Skeletal muscle satellite cell (primary cell): ENCODE measurements at regions not wholly inside any gene's neighbourhood (a gene's known extent, or its start where the extent isn't known, plus 50 kb on each side); places are given as distances from the start of the nearest gene placed in this dataset.

Experiments
- H3K27me3 ChIP-seq: 2 replicates; pipeline ENCODE4 v1.7.0; 2013; ENCODE audit warnings: low read length; ENCODE audit not compliant: control insufficient read depth, insufficient read depth
- H3K36me3 ChIP-seq: 2 replicates; pipeline ENCODE4 v1.7.0; 2013; ENCODE audit warnings: mild to moderate bottlenecking, control low read depth, low read length; ENCODE audit not compliant: insufficient read depth
- H3K4me1 ChIP-seq: 2 replicates; pipeline ENCODE4 v1.7.0; 2013; ENCODE audit warnings: low read length; ENCODE audit not compliant: control insufficient read depth, insufficient read depth
- H3K4me2 ChIP-seq: 2 replicates; pipeline ENCODE4 v1.7.0; 2013; ENCODE audit warnings: mild to moderate bottlenecking, low read length
- H3K4me3 ChIP-seq: 2 replicates; pipeline ENCODE4 v1.7.0; 2013; ENCODE audit warnings: low read length
- H3K9ac ChIP-seq: 2 replicates; pipeline ENCODE4 v1.7.0; 2013; ENCODE audit warnings: mild to moderate bottlenecking, low read depth, low read length, moderate library complexity
- H3K9me3 ChIP-seq: replicated peaks from 2 replicates; pipeline ENCODE4 v1.7.0; 2013; ENCODE audit warnings: mild to moderate bottlenecking, control low read depth, low read length

DNA sequence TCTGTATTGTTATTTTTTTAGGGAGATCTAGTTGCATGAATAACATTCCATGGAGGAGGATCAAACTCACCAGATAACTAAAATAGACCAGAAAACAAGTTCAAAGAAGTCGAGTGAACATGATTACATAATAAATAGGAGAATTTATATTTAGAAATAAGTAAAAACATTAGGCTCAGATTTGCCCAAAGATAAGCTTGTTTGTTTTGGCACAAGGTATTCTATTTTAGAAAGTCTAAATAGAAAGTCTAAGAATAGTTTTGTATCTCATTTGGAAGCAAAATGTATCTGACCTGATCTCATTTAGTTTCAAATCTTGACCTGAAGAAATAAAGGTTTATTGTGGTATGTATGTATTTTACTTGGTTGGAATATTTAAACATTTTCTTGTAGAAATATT is 670.6 kb upstream of the GALNTL6 start:
- H3K4me3 ChIP-seq = no peak overlapping the region
- H3K27me3 ChIP-seq = no peaks in the 10 kb centered on the region
- no peaks in the 10 kb centered on the region for H3K4me1 ChIP-seq
- no peak overlapping the region for H3K4me2 ChIP-seq
- H3K9ac ChIP-seq = no peak overlapping the region
- H3K9me3 ChIP-seq = peaks cover 3% of the 10 kb centered on the region
- no peaks in the 10 kb centered on the region for H3K36me3 ChIP-seq

DNA sequence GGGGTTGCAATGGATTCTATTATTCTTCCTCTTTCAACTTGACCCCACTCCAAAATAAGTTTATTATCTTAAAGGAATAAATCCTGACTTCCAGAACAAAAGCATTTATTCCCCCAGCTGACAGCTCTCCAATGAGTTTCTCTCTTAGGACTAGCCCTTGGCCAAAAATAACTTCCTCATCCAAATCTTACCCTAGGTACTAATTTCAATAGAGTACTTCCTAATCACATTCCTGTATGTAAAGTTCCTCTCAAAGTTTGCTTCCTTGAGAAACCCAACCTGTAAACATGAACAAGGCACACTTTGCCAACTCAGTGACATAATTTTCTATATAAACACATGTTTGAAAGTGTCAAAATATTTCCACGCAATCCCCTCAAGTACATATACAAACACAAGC is 671.2 kb upstream of the GALNTL6 start:
- no peak overlapping the region for H3K9ac ChIP-seq
- H3K4me1 ChIP-seq = no peaks in the 10 kb centered on the region
- no peaks in the 10 kb centered on the region for H3K36me3 ChIP-seq
- no peaks in the 10 kb centered on the region for H3K27me3 ChIP-seq
- H3K4me2 ChIP-seq = no peak overlapping the region
- no peak overlapping the region for H3K4me3 ChIP-seq
- H3K9me3 ChIP-seq = peaks cover 3% of the 10 kb centered on the region

DNA sequence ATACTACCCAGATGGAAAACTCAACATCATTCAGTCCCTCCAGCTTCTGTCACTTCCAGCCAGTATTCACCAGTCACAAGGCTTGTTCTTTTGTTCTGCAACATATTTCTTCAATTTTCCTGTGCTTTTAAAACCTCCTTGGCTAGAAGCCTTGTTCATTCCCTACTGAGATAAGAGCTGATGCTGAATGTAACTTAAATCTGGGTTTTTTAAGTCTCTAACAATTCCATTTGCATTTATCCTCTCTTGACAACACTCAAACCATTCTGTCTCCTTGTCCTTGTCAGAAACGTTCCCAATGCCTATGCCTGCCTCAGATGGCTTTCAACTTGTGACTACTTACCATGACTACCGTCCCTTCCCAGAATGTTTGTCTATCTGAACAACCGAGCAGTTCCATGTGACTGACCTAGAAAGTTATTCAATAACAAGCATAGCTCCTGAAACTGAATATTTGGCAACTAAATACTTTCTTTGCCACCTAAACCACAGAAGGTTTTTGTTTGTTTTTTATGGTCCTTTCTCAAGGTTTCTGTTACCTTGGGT is 682.9 kb upstream of the GALNTL6 start:
- no peaks in the 10 kb centered on the region for H3K4me1 ChIP-seq
- no peaks in the 10 kb centered on the region for H3K27me3 ChIP-seq
- no peak overlapping the region for H3K9ac ChIP-seq
- H3K9me3 ChIP-seq = no peaks in the 10 kb centered on the region
- H3K4me2 ChIP-seq = no peak overlapping the region
- H3K36me3 ChIP-seq = no peaks in the 10 kb centered on the region
- H3K4me3 ChIP-seq = no peak overlapping the region

DNA sequence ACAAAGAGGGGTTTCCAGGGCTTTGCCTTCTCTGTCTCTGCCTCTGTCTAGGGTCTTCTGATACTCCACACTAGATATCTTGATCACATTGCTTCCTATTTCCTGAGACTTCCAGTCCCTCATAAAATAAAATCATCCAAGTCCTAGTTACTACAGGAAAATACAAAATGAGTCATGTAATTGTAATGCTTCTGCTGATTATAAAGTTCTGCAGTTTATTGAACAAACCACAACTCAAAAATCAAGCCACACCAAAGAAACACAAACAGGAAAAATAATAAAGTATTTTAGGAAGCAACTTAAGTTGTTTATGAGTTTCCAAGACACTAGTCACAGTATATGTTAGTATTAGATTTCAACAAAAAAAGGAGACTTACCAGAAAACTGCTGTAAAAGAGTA is 695.1 kb upstream of the GALNTL6 start:
- H3K4me1 ChIP-seq = no peaks in the 10 kb centered on the region
- H3K27me3 ChIP-seq = no peaks in the 10 kb centered on the region
- no peak overlapping the region for H3K4me3 ChIP-seq
- peaks cover 6% of the 10 kb centered on the region for H3K9me3 ChIP-seq
- H3K4me2 ChIP-seq = no peak overlapping the region
- H3K36me3 ChIP-seq = no peaks in the 10 kb centered on the region
- H3K9ac ChIP-seq = no peak overlapping the region

DNA sequence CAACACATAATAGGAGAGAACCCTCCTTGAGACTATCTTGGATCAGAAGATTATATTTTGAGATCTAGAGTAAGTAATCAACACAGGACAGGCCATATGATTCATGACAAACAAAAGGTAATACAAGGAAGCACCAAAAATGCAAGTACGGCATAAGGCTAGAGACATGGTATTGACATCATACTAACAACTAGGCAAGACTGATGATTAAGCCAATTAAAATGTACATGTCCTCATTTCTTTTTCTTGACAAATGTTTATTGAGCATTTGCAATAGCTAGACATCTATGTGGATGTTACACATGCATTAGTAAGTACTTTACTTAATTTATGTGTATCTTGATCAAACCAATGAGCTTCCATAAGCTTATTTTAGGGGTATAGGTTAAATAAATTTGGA is 695.7 kb upstream of the GALNTL6 start:
- no peak overlapping the region for H3K4me3 ChIP-seq
- peaks cover 6% of the 10 kb centered on the region for H3K9me3 ChIP-seq
- no peak overlapping the region for H3K4me2 ChIP-seq
- H3K36me3 ChIP-seq = no peaks in the 10 kb centered on the region
- no peaks in the 10 kb centered on the region for H3K27me3 ChIP-seq
- no peaks in the 10 kb centered on the region for H3K4me1 ChIP-seq
- H3K9ac ChIP-seq = no peak overlapping the region

DNA sequence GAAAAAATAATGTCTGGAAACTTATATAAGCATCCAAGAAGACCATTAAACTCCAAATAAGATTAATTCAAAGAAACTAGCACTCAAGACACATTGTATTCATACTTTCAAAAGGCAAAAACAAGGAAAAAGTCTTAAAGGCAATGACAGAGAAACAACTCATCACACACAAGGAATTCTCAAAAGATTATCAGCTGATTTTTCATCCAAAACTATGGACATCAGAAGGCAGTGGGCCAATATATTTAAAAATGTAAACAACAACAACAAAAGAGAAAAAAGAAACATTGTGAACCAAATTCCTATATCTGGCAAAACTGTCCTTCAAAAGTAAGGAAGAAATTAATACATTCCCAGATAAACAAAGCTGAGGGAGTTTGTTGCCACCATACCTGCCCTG is 711.4 kb upstream of the GALNTL6 start:
- Histone ChIP-seq H3K9ac (no peak overlapping the region), H3K9me3 (no peaks in the 10 kb centered on the region), H3K4me3 (no peak overlapping the region), H3K4me2 (no peak overlapping the region), H3K4me1 (no peaks in the 10 kb centered on the region), H3K36me3 (no peaks in the 10 kb centered on the region), H3K27me3 (no peaks in the 10 kb centered on the region)

DNA sequence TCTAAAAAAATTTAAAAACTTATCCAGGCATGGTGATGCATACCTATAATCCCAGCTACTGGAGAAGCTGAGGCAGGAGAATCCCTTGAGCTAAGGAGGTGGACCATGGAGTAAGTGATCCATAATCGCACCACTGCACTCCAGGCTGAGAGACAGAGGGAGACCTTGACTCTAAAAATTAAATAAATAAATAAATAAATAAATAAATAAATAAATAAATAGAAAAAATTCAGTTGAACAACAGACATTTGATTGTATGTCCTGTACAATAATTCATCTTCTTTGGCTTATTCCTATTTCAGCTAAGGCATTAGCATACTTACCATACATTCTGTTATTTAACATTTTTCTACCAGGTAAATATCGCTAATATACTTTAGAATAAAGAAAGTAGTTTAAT is 726.1 kb upstream of the GALNTL6 start:
- no peaks in the 10 kb centered on the region for H3K4me1 ChIP-seq
- no peaks in the 10 kb centered on the region for H3K36me3 ChIP-seq
- no peaks in the 10 kb centered on the region for H3K9me3 ChIP-seq
- H3K9ac ChIP-seq = no peak overlapping the region
- no peaks in the 10 kb centered on the region for H3K27me3 ChIP-seq
- no peak overlapping the region for H3K4me3 ChIP-seq
- H3K4me2 ChIP-seq = no peak overlapping the region

DNA sequence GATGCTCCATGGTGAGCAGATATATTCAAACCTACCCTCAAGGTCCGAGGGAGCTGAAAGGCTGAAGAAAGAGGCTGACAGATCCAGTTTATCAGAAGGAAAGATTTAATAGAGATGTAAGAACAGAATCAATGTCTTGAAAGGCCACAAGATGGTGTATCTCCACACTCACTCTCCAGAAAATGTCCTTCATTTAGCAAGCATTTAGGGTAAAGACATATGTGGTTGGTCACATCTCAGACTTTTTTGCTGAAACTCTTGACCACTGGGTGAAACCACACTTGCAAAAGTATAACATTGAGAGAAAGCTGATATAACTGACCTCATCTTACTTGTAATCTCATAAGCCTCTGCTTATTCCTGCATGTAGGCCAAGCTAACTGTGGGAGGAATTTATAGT is 745.8 kb upstream of the GALNTL6 start:
- H3K4me2 ChIP-seq = no peak overlapping the region
- no peak overlapping the region for H3K9ac ChIP-seq
- no peak overlapping the region for H3K4me3 ChIP-seq
- no peaks in the 10 kb centered on the region for H3K4me1 ChIP-seq
- H3K36me3 ChIP-seq = no peaks in the 10 kb centered on the region
- peaks cover 8% of the 10 kb centered on the region for H3K9me3 ChIP-seq
- H3K27me3 ChIP-seq = no peaks in the 10 kb centered on the region

DNA sequence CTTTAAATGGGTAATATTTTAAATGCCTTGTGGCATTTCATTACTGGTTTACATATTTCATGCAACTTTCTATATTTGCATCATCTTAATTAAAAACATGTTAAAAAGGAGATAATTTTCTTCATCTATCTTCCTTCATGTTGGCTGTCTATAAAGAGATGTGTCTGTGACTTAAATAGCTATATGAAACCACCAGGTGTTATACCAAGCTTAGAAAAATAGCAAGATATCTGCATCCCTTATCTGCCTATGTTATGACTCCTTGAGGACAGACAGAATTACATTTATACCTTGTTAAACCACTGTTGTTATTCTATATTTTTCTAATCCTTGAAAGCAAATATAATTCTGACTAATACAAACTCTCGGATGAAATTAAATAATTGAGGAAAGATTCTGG is 763.8 kb upstream of the GALNTL6 start:
- Histone ChIP-seq H3K4me3 (no peak overlapping the region), H3K9me3 (peaks cover 2% of the 10 kb centered on the region), H3K4me1 (no peaks in the 10 kb centered on the region), H3K27me3 (no peaks in the 10 kb centered on the region), H3K36me3 (no peaks in the 10 kb centered on the region), H3K9ac (no peak overlapping the region), H3K4me2 (no peak overlapping the region)

DNA sequence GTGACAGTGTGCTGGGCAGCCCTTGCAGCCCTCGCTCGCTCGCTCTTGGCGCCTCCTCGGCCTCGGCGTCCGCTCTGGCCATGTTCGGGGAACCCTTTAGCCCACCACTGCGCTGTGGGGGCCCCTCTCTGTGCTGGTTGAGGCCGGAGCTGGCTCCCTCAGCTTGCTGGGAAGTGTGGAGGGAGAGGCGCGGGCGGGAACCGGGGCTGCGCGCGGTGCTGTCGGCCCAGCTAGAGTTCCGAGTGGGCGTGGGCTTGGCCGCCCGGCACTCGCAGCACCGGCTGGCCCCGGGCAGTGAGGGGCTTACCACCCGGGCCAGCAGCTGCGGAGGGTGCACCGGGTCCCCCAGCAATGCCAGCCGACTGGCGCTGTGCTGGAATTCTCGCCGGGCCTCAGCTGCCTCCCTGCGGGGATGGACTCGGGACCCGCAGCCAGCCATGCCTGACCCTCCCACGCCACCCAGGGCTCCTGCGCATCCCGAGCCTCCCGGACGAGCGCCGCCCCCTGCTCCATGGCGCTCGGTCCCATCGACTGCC is 770.1 kb upstream of the GALNTL6 start:
- H3K4me2 ChIP-seq = no peak overlapping the region
- H3K4me1 ChIP-seq = no peaks in the 10 kb centered on the region
- H3K9ac ChIP-seq = no peak overlapping the region
- H3K27me3 ChIP-seq = no peaks in the 10 kb centered on the region
- H3K36me3 ChIP-seq = no peaks in the 10 kb centered on the region
- no peak overlapping the region for H3K4me3 ChIP-seq
- no peaks in the 10 kb centered on the region for H3K9me3 ChIP-seq

DNA sequence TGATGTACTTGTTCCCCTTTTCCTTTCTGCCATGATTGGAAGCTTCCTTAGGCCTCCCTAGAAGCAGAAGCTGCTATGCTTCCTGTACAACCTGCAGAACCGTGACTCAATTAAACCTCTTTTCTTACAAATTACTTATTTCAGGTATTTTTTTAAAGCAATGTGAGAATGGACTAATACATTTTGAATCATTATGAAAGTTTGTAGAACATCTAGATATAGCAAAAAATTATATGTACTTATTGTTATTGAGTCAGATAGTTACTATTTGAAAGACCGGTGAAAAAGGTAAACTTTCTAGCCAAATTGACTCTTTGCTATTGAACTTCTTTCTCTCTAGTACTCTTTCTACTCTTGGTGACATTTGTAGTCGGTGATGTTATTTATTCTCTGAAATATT is 777.3 kb upstream of the GALNTL6 start:
- no peaks in the 10 kb centered on the region for H3K36me3 ChIP-seq
- H3K27me3 ChIP-seq = no peaks in the 10 kb centered on the region
- H3K4me1 ChIP-seq = no peaks in the 10 kb centered on the region
- H3K9ac ChIP-seq = no peak overlapping the region
- peaks cover 5% of the 10 kb centered on the region for H3K9me3 ChIP-seq
- no peak overlapping the region for H3K4me2 ChIP-seq
- H3K4me3 ChIP-seq = no peak overlapping the region

DNA sequence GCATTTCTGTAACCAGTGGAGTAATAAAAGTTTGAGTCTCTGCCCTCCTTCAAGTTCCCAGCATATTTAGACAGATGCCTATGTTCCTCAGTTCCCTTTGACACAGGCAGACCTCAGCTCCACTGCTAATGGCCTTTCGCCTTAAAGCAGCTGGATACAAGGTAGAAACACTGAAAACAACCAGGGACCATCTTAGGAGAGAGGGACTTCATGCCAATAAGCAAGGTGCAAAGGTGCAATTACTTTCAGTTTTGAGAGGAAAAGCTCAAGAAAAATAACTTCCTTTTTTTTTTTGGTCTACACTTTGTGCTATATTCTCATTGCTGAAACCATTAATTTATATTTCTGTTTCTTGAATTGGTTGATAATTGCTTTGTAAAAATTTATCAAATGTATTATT is 781.9 kb upstream of the GALNTL6 start:
- Histone ChIP-seq H3K4me1 (no peaks in the 10 kb centered on the region), H3K4me2 (no peak overlapping the region), H3K27me3 (no peaks in the 10 kb centered on the region), H3K36me3 (no peaks in the 10 kb centered on the region), H3K9ac (no peak overlapping the region), H3K4me3 (no peak overlapping the region), H3K9me3 (peaks cover 5% of the 10 kb centered on the region)
